GM19452 (cell line): ENCODE measurements at regions not wholly inside any gene's neighbourhood (a gene's known extent, or its start where the extent isn't known, plus 50 kb on each side); places are given as distances from the start of the nearest gene placed in this dataset.
"Not testable (repeated sequence)": the region's sequence is repeated elsewhere in the genome, so short reads cannot be mapped to it uniquely, and the experiment has no call there.

Source experiments
- ATAC-seq: cut with Tn5 transposase; IDR thresholded peaks from one replicate; pipeline ENCODE4 v1.9.1; 2021; ENCODE audit not compliant: unreplicated experiment

DNA sequence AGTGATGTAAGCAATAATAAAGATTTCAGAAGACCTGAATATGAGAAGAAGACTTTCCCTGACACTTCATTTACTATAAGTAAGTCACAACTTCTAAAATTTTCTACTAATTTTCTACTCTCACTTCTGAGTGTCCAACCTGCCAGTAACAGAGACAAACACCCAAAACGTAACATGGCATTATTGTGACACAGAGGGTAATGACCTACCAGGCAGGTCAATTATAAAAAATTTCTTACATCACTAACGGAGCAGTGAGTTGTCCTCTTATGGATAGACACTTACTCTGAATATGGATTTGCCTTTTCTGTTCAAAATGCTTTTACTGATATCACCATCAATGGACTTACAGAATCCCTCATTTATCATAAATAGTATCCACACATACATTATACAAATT is 405.9 kb upstream of the MAGEB16 start:
- ATAC-seq = no peak

DNA sequence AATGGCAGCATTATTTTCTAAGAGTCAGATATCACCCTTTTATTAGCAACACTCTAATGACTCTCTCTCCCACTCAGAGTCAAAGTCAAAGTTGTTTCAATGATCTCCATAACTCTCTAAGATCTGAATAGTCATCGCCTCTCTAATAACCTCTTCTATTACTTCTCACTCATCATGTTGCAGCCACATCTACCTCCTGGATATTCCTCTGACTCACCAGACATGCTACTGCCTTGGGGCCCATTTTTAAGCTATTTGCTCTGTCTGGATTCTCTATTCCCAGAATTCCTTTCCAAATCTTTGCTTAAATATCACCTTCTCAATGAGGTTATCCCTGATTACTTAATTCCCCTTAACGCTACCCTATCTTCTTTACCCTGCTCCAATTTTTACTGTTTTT is 391.8 kb upstream of the MAGEB16 start:
- ATAC-seq = no peak

DNA sequence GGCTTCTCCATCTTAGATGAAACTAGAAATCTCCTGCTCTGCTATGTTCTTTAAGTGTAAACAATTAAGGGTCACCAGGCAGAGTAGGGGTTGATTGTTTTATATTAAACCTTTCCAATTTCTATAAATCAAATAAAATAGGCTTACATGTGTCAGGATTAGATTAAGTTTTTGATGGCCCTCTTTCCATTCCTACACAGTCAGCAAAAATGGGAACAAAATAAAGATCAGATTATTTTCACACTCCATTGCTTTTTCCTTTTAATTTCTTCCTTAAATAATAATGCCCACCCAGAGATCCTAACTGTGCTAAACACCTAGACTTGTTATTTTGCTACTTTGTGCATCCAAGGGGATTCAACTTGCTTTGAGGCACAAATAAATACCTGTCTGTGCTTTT is 381.4 kb upstream of the MAGEB16 start:
- ATAC-seq = no peak

DNA sequence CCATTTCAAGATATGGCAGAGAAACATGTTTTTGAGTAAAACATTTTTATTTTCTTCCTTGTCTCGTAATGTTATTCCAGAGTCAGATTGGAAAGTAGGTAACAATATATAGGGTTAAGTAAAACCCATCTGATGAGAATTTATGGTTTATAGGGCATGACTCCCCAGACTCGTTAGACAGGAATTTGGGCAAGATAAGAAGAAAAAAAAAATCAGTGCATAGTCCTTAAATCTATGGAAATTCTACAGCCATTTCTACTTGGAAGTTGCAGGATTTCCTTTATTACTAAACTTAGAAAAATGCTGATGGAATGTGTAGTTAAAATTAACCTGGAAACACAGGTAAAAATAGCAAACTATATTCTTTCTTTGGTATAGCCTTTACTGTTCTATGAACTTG is 366.1 kb upstream of the MAGEB16 start:
- ATAC-seq = no peak

DNA sequence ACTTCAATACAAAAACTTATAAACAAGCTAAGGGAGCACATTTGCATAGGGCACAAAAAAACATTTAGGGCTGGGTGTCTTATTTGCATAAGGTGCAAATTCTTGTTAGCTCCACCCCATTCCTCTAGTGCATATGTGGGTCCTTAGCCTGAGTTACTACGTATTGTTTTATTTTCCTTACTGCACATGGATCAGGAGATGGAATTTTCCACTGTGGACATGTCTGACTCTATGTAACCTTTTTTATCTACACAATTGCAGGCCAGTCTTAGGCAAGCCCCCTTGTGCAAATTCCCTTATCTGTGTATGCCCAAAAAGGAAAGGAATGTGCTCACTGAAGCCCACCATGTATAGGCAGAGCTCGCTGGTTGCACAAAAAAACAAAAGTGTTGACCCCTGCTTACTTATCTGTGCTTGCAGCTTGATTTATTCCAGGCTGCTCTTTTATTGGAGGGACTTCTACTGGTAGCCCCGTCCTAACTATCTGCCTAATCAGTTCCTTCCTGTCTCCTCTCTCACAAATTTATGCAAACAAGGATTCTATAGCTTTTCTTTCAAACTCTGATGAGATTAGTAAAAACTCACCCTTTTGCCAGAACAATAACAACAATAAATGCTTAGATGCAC is 359.0 kb upstream of the MAGEB16 start:
- ATAC-seq = no peak

DNA sequence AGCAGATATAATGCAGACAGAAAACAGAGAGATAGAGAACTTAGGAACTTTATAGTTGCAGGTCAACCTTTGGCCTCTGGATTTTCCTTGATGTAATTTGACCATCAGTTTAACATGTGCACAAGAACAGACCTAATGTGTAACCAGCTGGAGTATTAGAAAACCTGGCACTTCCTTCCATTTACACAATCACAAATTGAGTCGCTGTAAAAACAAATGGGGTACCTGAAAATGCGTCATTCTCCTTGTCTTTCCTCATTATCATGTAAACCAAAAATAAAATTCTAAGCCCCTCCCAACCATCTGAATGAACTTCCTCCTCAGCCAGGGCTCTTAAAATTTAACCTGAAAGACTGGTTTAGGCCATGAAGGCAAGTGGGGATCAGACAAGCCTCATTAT is 358.4 kb upstream of the MAGEB16 start:
- ATAC-seq = no peak

DNA sequence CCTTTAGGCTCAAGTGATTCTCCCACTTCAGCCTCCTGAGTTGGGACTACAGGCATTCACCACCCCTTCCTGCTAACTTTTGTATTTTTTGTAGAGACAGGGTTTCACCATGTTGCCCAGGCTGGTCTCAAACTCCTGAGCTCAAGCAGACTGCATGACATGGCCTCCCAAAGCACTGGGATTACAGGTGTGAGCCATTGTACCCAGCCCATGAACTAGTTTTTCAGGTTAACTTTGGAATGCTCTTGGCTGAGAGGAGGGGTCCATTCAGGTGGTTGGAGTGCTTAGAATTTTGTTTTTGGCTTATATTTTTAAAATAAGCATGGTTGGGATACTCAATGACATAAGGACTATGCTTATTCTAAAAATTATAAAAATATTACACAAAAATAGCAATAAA is 355.7 kb upstream of the MAGEB16 start:
- no peak for ATAC-seq

DNA sequence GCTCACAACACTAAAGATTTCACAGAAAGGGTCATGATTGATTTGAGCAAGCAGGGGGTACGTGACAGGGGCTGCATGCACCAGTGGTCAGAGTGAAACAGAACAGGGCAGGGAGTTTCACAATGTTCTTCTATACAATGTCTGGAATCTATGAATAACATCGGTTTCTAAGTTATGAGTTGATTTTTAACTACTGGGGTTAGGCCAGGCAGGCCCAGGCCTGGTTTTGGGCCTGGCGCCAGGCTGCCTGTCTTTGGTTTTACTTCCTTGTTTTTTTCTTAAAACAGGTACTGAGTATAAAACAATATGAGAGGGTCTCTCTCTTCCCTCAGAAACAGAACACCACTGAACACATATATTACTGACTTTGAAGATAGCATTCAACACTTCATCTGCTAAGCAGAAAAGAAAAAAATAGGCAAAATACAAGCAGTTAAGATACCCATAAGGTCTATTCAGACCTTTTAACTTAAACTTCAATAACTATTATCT is 355.0 kb upstream of the MAGEB16 start:
- ATAC-seq = not testable (repeated sequence)

DNA sequence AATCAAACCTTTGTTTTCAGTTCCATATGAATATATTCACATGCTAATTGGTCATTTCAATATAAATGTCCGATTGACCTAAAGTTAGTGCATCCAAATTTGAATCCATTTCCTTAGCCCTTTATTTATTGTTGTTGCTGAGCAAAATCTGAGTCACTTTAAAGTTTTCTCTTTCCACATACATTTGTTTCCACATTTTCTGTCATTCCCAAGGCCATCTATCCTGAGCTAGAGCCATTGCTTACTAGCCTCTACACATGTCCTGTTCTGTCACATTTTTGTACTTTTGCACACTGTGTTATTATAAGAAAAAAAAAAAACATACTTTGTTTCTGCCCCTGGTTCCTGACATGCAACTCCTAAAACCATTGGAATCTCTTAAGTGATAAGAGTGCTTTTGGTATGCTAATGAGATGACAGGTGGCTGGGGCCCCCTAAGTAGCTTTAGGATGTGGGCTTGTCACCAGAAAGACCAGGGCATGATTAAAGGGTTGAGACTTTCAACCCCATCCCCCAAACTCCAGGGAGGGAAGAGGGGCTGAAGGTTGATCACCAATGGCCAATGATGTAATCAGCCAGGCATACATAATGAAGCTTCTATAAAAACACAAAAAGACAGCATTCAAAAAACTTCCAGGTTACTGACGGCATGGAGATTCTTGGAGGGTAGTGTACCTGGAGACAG is 353.3 kb upstream of the MAGEB16 start:
- ATAC-seq = no peak

DNA sequence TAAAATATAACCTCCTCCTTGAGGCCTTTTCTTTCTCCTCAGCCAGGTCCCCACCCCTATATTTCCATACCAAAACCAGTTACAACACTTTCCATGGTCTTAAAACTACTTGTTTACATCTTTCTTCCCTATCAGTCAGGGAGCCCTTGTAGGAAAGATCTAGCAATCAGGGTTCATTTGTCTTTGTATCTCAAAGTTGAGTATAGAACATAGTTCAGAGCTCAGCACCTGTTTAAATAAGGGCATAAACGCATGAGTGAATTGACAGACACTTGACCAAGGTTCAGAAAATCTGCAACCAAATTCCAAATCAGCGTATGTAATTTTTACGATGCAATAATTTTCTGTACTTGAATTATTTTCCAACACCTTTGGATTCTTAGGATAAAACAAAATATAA is 352.2 kb upstream of the MAGEB16 start:
- ATAC-seq = no peak

DNA sequence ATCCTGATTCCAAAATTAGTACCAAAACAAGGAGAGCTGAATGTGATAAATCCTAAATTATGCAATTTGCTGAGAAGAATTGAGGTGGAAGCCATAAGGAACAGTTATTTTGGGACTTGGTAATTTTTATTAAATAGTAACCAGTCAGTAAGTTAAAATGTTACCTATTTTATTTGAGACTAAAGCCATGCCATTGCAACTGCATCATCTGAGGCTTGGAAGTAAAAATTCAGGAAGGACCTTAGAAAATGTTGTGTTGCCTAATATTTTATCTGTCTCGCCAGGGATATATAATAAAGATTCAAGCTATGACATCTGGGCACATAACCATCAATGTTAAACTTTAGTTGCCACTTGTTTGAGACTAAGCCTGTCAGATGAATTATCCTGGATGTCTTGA is 341.3 kb upstream of the MAGEB16 start:
- ATAC-seq = no peak

DNA sequence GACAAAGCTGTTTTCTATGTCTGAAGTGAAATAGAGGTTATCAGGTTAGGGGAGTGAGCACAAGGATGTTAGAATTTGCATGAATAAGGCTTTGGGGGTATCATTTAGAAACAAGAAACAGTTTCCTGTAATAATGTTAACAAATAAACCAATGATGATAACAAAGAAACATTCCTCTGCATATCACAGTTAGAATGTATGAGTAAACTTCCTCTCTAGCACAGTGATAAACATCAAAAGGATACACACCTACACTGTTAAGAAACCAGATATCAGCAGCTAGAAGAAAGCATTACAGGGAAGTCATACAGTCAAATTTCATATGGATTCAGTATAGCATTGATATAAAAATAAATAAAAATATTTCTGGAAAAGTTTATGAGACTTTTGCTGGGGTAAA is 340.0 kb upstream of the MAGEB16 start:
- ATAC-seq = no peak

DNA sequence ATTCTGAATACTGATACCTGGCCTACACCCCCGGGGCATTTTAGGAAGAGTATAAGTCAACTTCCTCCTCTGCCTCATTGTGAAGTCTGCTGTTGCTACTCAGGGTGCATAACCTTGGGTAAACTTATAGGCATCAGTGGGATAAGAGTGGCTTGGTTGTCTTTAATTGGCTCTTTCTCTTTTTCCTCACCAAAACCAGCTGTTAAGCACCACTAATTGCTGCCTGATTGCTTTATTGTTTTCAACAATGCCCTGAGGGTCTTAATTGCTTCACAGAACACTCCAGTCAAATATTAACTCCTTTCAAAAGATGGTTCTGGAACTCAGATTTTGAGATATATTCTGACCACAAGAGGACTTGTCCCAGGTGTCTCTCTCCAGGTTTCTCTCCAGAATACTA is 337.0 kb upstream of the MAGEB16 start:
- ATAC-seq = no peak

DNA sequence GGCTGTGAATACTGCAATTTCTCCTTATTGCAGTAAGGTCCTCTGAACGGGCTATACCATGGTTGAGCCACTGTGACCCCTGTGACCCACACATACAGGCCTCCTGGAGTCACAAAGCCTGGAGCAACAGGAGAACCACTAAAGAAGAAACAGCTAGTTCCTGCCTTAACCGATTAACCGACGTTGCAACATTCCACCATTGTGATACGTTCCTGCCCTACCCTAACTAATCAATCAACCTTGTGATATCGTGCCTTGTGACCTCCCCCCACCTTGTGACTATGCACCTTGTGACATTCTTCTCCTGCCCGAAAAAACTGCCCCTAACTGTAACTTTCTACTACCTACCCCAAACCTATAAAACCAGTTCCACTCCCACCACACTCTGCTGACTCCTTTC is 301.5 kb upstream of the MAGEB16 start:
- not testable (repeated sequence) for ATAC-seq

DNA sequence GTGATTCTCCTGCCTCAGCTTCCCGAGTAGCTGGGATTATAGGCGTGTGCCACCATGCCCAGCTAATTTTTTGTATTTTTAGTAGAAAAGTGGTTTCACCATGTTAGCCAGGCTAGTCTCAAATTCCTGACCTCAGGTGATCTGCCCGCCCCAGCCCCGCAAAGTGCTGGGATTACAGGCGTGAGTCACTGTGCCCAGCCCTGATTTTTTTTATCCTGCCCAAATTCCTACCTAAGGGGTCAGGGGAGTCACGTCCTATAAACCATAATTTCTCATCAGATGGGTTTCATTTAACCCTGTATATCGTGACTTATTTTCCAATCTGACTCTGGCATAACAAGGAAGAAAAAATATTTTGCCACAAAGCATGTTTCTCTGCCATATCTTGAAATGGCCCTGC is 300.7 kb upstream of the MAGEB16 start:
- not testable (repeated sequence) for ATAC-seq

DNA sequence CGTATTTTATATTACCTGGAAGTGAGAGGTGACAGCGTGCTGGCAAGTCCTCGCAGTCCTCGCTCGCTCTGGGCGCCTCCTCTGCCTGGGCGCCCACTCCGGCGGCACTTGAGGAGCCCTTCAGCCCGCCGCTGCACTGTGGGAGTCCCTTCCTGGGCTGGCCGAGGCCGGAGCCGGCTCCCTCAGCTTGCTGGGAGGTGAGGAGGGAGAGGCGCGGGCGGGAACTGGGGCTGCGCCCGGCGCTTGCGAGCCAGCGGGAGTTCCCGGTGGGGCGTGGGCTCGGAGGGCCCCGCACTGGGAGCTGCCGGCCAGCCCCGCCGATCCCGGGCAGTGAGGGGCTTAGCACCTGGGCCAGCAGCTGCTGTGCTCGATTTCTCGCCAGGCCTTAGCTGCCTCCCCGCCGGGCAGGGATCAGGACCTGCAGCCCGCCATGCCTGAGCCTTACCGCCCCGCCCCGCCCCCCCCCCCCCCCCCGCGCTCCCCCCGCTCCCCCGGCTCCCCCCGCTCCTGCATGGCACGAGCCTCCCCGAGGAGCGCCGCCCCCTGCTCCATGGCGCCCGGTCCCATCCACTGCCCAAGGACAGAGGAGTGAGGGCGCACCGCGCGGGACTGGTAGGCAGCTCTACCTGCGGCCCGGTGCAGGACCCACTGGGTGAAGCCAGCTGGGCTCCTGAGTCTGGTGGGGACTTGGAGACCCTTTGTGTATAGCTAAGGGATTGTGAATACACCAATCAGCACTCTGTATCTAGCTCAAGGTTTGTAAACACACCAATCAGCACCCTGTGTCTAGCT is 298.9 kb upstream of the MAGEB16 start:
- no peak for ATAC-seq

DNA sequence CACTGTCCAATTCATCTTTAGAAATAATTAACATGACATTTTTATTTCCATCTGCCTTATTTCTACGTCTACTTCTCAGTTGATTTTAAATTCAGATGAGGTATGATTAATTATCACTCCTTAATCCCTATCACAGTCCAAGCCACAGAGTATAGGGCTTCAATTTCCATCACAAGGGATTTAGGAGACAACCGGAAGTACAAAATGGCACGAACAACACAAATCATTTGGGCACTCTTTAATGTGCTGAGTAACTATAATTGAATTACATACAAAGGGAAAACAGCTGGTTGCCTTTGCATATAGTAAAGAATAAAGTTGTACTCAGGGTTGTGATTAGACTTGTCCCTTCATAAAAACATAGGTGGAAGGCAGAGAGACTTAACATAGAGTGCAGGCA is 290.4 kb upstream of the MAGEB16 start:
- ATAC-seq = no peak

DNA sequence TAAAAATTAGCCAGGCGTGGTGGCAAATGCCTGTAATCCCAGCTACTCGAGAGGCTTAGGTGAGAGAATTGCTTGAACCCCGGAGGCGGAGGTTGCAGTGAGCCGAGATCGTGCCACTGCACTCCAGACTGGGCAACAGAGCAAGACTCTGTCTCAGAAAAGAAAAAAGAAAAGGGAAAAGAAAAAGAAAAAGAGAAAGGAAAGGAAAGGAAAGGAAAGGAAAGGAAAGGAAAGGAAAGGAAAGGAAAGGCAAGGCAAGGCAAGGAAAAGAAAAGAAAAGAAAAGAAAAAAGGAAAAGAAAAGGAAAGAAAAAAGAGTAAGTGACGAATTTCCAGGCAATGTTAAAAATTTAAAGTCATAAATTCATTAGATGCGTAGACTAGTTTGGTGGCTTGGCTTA is 250.1 kb upstream of the MAGEB16 start:
- ATAC-seq = not testable (repeated sequence)

DNA sequence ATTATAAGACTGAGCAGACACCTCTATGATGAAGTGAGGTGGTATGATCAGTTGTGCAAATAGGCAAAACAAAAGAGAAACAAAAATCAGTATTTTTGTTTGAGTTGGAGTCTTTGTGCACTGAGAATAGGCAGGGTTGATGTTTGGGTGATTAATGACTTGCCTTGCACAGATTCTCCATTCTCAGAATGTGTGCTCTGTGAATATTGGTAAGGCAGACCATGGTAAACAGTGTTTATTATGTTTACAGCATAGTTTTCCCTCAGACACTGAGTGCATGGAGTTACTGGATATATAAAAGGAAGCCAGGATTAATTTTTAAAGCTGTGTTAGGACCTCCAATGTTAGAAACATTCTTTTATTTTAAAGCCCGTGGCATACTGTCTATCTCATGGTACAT is 240.2 kb upstream of the MAGEB16 start:
- no peak for ATAC-seq

DNA sequence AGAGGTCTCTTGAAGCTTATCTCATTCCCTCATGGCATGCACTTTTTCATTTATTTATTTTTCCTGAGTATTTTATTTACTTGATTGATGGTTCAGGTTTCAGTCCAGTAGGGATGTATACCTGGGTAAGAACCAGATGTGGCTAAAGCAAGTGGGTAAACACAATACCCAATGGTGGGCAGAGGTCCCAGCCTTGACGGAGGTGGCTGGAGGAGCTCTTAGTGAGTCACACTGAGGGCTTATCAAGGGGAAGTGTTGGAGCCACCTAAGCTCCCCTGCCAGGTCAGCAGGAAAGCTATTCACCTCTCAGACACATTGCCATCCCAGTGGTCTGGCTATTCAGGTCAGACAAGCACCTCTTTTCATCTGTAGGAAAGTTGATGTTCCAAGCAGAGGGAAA is 236.2 kb upstream of the MAGEB16 start:
- no peak for ATAC-seq

DNA sequence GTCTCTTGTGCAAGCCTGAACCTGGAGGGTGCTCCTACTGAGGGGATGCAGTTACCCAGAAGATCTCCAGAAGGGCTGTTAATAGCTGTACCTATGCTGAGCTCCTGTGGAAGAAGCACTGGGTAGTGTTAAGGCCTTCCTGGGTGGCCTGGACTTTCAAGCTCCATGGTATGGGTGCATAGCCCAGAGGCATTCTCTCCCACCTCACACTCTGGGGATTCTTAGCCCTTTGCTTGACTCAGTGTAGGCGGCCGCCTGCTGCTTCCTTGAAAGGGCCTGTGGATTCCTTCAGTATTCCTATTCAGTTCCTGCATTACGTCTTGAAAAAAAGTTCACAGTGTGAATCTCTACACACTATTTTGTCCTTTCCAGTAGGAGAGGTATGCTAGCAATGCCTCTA is 235.7 kb upstream of the MAGEB16 start:
- no peak for ATAC-seq

DNA sequence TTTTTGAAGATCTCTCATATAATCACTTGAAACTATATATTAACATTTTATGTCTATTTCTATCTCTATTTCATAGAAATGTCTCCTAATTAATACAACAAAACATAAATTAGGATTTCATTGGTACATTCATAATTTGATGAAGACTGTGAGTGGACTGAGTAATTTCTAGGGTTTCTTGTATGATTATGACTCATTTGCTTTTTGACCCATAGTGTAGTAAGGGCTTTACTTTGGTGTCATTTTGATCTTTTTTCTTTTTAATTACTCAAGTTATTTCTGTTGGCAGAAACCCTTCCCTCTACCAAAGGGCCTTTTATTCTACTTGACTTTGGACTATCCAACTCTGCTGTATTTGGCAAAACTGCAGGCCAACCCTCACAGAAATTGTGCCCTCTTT is 207.9 kb upstream of the MAGEB16 start:
- ATAC-seq = no peak
